Astrocyte (in vitro differentiated cells and primary cell): ENCODE measurements at regions not wholly inside any gene's neighbourhood (a gene's known extent, or its start where the extent isn't known, plus 50 kb on each side); places are given as distances from the start of the nearest gene placed in this dataset.

ENCODE experiments used
- DNase-seq: peaks from one replicate; pipeline ENCODE4 v3.0.0-alpha.2; 2010; ENCODE audit warnings: low read depth
- FAIRE-seq: peaks from 2 replicates; lab custom pipeline; 2011; peaks lifted over from hg19 to GRCh38; lab: Jason Lieb, UNC
- H2AFZ ChIP-seq: 2 replicates; pipeline ENCODE4 v1.6.0; 2012; ENCODE audit warnings: low read depth, low read length, inconsistent platforms
- H3K27ac ChIP-seq: 2 replicates; pipeline ENCODE4 v1.5.1; 2011; ENCODE audit warnings: low read depth, low read length, inconsistent platforms
- H3K27me3 ChIP-seq: 2 replicates; pipeline ENCODE4 v1.6.0; 2011; ENCODE audit warnings: low read length, inconsistent platforms; ENCODE audit not compliant: insufficient read depth
- H3K36me3 ChIP-seq: 2 replicates; pipeline ENCODE4 v1.5.1; 2011; ENCODE audit warnings: low read length, inconsistent platforms; ENCODE audit not compliant: insufficient read depth
- H3K4me1 ChIP-seq: 2 replicates; pipeline ENCODE4 v1.5.1; 2011; ENCODE audit warnings: low read length, inconsistent platforms; ENCODE audit not compliant: insufficient read depth
- H3K4me2 ChIP-seq: 2 replicates; pipeline ENCODE4 v1.6.0; 2012; ENCODE audit warnings: low read length, inconsistent platforms
- H3K4me3 ChIP-seq: 2 replicates; pipeline ENCODE4 v1.5.1; 2011; ENCODE audit warnings: low read depth, mild to moderate bottlenecking, low read length, inconsistent platforms; ENCODE audit not compliant: insufficient read depth
- H3K79me2 ChIP-seq: 2 replicates; pipeline ENCODE4 v1.6.0; 2012; ENCODE audit warnings: mild to moderate bottlenecking, low read length, inconsistent platforms; ENCODE audit not compliant: insufficient read depth
- H3K9ac ChIP-seq: 2 replicates; pipeline ENCODE4 v1.6.0; 2012; ENCODE audit warnings: mild to moderate bottlenecking, low read length, inconsistent platforms
- H3K9me3 ChIP-seq: 2 replicates; pipeline ENCODE4 v1.5.1; 2012; ENCODE audit warnings: low read depth, mild to moderate bottlenecking, low read length, inconsistent platforms; ENCODE audit not compliant: insufficient read depth
- H4K20me1 ChIP-seq: 2 replicates; pipeline ENCODE4 v1.6.0; 2012; ENCODE audit warnings: low read length, inconsistent platforms; ENCODE audit not compliant: insufficient read depth
- H3K27ac Mint-ChIP-seq: one replicate; pipeline ENCODE4 v1.8.0; 2021; ENCODE audit warnings: mild to moderate bottlenecking, mixed read lengths; ENCODE audit not compliant: unreplicated experiment
- H3K27me3 Mint-ChIP-seq: one replicate; pipeline ENCODE4 v1.8.0; 2021; ENCODE audit warnings: low read depth, mixed read lengths; ENCODE audit not compliant: unreplicated experiment
- H3K36me3 Mint-ChIP-seq: one replicate; pipeline ENCODE4 v1.8.0; 2021; ENCODE audit warnings: low read depth, mixed read lengths; ENCODE audit not compliant: unreplicated experiment
- H3K4me1 Mint-ChIP-seq: one replicate; pipeline ENCODE4 v1.8.0; 2021; ENCODE audit warnings: low read depth, mixed read lengths; ENCODE audit not compliant: unreplicated experiment
- H3K4me3 Mint-ChIP-seq: one replicate; pipeline ENCODE4 v1.8.0; 2021; ENCODE audit warnings: mild to moderate bottlenecking, moderate library complexity, mixed read lengths; ENCODE audit not compliant: unreplicated experiment
- H3K9me3 Mint-ChIP-seq: one replicate; pipeline ENCODE4 v1.8.0; 2021; ENCODE audit warnings: mild to moderate bottlenecking, mixed read lengths; ENCODE audit not compliant: unreplicated experiment
- EZH2 ChIP-seq: IDR thresholded peaks from 2 replicates; pipeline ENCODE4 v1.6.1; 2012; ENCODE audit warnings: mild to moderate bottlenecking, low read length, inconsistent platforms; ENCODE audit not compliant: insufficient read depth
- TF ChIP-seq, protein P1 (sequence below): IDR thresholded peaks from 2 replicates; pipeline ENCODE4 v1.5.1; 2011; ENCODE audit warnings: low read depth, mild to moderate bottlenecking, inconsistent platforms, low read length, moderate library complexity; ENCODE audit not compliant: insufficient read depth

DNA sequence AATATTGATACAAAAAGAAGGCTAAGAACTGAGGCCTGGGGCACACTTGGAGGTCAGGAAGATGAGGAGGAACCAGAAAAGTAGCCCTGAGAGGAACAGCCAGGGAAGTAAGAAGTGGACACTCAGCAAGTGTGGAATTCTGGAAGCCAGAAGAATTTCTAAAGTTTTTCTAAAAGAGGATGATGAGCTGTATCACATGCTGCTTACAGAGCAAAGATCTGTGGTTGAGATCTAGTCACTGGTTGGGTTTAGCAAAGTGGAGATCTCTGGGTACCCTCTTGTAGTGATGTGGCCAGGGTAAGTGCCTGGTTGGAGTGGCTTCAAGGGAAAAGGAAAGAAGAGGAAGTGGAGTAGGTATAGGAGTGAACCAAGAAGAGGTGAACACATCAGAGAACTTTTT is 95.4 kb upstream of the DAZL start:
- Mint-ChIP-seq H3K4me1 (no peaks in the 10 kb centered on the region), H3K27me3 (no peaks in the 10 kb centered on the region), H3K4me3 (no peak overlapping the region), H3K27ac (no peak overlapping the region), H3K9me3 (no peaks in the 10 kb centered on the region), H3K36me3 (no peaks in the 10 kb centered on the region)
- FAIRE-seq (no peak), DNase-seq (no peak)
- Histone ChIP-seq H3K79me2 (no peaks in the 10 kb centered on the region), H3K27ac (no peak overlapping the region), H2AFZ (no peak overlapping the region), H3K4me1 (no peaks in the 10 kb centered on the region), H3K36me3 (no peaks in the 10 kb centered on the region), H4K20me1 (no peaks in the 10 kb centered on the region), H3K4me3 (no peak overlapping the region), H3K9ac (no peak overlapping the region), H3K27me3 (peaks cover under 1% of the 10 kb centered on the region), H3K9me3 (no peaks in the 10 kb centered on the region), H3K4me2 (no peak overlapping the region)
- TF ChIP-seq, protein P1, sequence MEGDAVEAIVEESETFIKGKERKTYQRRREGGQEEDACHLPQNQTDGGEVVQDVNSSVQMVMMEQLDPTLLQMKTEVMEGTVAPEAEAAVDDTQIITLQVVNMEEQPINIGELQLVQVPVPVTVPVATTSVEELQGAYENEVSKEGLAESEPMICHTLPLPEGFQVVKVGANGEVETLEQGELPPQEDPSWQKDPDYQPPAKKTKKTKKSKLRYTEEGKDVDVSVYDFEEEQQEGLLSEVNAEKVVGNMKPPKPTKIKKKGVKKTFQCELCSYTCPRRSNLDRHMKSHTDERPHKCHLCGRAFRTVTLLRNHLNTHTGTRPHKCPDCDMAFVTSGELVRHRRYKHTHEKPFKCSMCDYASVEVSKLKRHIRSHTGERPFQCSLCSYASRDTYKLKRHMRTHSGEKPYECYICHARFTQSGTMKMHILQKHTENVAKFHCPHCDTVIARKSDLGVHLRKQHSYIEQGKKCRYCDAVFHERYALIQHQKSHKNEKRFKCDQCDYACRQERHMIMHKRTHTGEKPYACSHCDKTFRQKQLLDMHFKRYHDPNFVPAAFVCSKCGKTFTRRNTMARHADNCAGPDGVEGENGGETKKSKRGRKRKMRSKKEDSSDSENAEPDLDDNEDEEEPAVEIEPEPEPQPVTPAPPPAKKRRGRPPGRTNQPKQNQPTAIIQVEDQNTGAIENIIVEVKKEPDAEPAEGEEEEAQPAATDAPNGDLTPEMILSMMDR: no peak
- TF ChIP-seq EZH2: no peak

DNA sequence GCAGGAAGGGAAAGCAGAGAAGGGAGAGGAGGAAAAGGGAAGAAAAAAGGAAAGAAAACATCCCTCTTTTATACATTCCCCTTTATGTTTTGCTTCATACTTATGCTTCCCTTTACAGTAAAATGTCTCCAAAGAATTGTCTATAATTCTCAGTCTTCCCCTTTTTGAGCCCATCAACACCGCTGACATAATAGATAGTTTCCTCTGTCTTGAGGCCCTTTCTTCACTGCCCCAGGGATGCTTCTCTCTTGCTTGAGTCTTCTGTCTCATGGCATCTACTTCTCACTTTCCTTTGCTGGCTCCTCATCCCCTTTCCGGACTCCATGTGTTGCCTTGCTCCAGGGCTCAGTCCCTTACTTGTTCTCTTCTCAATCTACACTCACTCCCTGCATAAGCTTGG is 99.7 kb upstream of the DAZL start:
- no peaks in the 10 kb centered on the region for H3K79me2 ChIP-seq
- H3K9me3 ChIP-seq: no peaks in the 10 kb centered on the region
- H3K27me3 ChIP-seq: peaks cover 3% of the 10 kb centered on the region
- H3K27me3 Mint-ChIP-seq: no peaks in the 10 kb centered on the region
- no peak overlapping the region for H3K9ac ChIP-seq
- H4K20me1 ChIP-seq: no peaks in the 10 kb centered on the region
- no peak overlapping the region for H3K4me3 Mint-ChIP-seq
- no peaks in the 10 kb centered on the region for H3K36me3 ChIP-seq
- H2AFZ ChIP-seq: no peak overlapping the region
- TF ChIP-seq EZH2: no peak
- TF ChIP-seq, protein P1: no peak
- H3K27ac Mint-ChIP-seq: no peak overlapping the region
- H3K4me3 ChIP-seq: no peak overlapping the region
- no peak overlapping the region for H3K4me2 ChIP-seq
- peaks cover 2% of the 10 kb centered on the region for H3K9me3 Mint-ChIP-seq
- no peak overlapping the region for H3K27ac ChIP-seq
- H3K36me3 Mint-ChIP-seq: no peaks in the 10 kb centered on the region
- H3K4me1 Mint-ChIP-seq: no peaks in the 10 kb centered on the region
- FAIRE-seq (no peak), DNase-seq (no peak)
- H3K4me1 ChIP-seq: no peaks in the 10 kb centered on the region

DNA sequence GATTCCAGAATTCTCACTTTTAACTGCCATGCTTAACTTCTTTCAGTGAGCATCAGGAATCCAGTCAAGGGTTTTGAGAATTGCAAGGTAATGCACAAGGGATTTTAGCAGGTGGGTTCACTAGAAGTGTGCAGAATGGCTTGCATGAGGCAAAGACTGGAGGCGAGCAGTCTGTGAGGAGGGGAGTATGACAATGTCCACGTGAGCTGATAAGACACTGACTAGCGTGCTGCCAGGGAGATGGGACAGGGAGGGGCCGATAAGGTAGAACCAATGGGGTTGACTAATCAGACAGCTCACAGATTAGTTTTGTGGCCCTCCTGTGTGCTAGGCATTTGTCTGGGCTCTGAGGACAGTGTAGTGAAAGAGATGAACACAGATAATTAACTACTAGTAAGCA is 102.0 kb upstream of the DAZL start:
- DNase-seq (no peak), FAIRE-seq (no peak)
- Histone ChIP-seq H3K27ac (no peak overlapping the region), H3K79me2 (no peaks in the 10 kb centered on the region), H3K36me3 (no peaks in the 10 kb centered on the region), H3K4me2 (no peak overlapping the region), H3K9ac (no peak overlapping the region), H3K27me3 (peaks cover 3% of the 10 kb centered on the region), H2AFZ (no peak overlapping the region), H4K20me1 (no peaks in the 10 kb centered on the region), H3K9me3 (no peaks in the 10 kb centered on the region), H3K4me1 (no peaks in the 10 kb centered on the region), H3K4me3 (no peak overlapping the region)
- Mint-ChIP-seq H3K27ac (no peak overlapping the region), H3K4me1 (no peaks in the 10 kb centered on the region), H3K4me3 (no peak overlapping the region), H3K36me3 (no peaks in the 10 kb centered on the region), H3K9me3 (peaks cover 2% of the 10 kb centered on the region), H3K27me3 (no peaks in the 10 kb centered on the region)
- no peak for TF ChIP-seq EZH2
- TF ChIP-seq, protein P1: no peak
